ENCODE measurements at regions not wholly inside any gene's neighbourhood (a gene's known extent, or its start where the extent isn't known, plus 50 kb on each side); places are given as distances from the start of the nearest gene placed in this dataset.
"Not testable (repeated sequence)": the region's sequence is repeated elsewhere in the genome, so short reads cannot be mapped to it uniquely, and the experiment has no call there.

DNA sequence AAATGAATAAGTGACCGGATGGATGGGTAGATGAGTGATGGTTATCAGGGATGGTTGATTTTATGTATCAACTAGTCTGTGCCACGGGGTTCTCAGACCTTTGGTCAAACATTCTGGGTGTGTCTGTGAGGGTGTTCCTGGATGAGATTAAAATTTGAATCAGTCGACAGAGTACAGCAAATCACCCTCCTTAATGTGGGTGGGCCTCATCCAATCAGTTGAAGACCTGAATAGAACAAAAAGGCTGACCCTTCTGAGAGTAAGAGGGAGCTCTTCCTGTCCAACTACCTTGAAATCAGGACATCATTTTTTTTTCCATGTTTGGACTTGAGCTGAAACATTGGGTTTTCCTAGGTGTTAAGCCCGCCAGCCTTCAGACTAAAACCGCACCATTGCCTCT is 136.4 kb upstream of the ATXN1 start:
- H3K4me1 ChIP-seq: peaks cover 0 to 20% (median 0%) of the 10 kb centered on the region in 10 experiments; a peak in 7 of 20 replicates
- H3K4me3 ChIP-seq: no peak overlapping the region
- no peak overlapping the region for H3K4me2 ChIP-seq
- no peaks in the 10 kb centered on the region for H3K36me3 ChIP-seq
- H3K9ac ChIP-seq: no peak overlapping the region
- H3K27ac ChIP-seq: no peak overlapping the region
- no peak for TF ChIP-seq Cebpa-rat (IDR thresholded peaks at IDR 0.05)
- no peaks in the 10 kb centered on the region for H3K27me3 ChIP-seq
- no peaks in the 10 kb centered on the region for H4K20me1 ChIP-seq
- peaks cover 5 to 12% (median 10%) of the 10 kb centered on the region in 11 experiments; a peak in 14 of 22 replicates for H3K9me3 ChIP-seq (replicated peaks in 1 of 11)

DNA sequence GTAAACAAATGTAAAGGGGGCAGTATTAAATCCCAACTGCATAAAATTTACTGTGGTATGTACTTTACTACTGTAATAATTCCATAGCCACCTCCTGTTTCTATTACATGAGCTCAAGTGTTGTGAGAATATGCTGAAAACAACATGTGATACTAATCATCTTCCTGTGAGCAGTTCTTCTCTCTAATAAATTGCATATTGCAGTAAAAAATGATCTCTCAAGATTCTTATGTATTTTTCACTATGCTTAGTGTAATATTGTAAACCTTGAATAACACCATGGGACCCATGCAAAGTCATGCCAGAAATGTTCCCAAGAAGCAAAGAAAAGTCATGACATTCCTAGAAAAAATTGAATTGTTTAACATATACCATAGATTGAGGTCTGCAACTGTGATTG is 133.0 kb upstream of the ATXN1 start:
- TF ChIP-seq Cebpa-rat (IDR thresholded peaks at IDR 0.05): no peak
- H3K4me1 ChIP-seq: no peaks in the 10 kb centered on the region
- no peaks in the 10 kb centered on the region for H4K20me1 ChIP-seq
- H3K36me3 ChIP-seq: no peaks in the 10 kb centered on the region
- H3K27ac ChIP-seq: no peak overlapping the region
- H3K4me3 ChIP-seq: no peak overlapping the region
- no peak overlapping the region for H3K9ac ChIP-seq
- H3K27me3 ChIP-seq: no peaks in the 10 kb centered on the region
- H3K4me2 ChIP-seq: no peak overlapping the region
- H3K9me3 ChIP-seq (replicated peaks in 1 of 11): peaks cover 5 to 12% (median 10%) of the 10 kb centered on the region in 11 experiments; a peak in 14 of 22 replicates

DNA sequence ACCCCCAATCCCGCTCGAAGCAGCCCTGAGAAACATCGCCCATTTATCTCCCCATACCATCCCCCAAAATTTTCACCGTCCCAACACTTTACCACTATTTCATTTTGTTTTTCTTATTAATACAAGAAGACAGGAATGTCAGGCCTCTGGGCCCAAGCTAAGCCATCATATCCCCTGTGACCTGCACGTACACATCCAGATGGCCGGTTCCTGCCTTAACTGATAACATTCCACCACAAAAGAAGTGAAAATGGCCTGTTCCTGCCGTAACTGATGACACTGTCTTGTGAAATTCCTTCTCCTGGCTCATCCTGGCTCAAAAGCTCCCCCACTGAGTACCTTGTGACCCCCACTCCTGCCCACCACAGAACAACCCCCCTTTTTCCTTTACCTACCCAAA is 129.8 kb upstream of the ATXN1 start:
- H3K9ac ChIP-seq, H4K20me1 ChIP-seq, H3K4me3 ChIP-seq, H3K27ac ChIP-seq, H3K4me1 ChIP-seq, H3K4me2 ChIP-seq, H3K36me3 ChIP-seq, H3K27me3 ChIP-seq: not testable (repeated sequence)
- H3K9me3 ChIP-seq (replicated peaks in 1 of 11): peaks cover 5 to 12% (median 10%) of the 10 kb centered on the region in 11 experiments; a peak in 14 of 22 replicates

DNA sequence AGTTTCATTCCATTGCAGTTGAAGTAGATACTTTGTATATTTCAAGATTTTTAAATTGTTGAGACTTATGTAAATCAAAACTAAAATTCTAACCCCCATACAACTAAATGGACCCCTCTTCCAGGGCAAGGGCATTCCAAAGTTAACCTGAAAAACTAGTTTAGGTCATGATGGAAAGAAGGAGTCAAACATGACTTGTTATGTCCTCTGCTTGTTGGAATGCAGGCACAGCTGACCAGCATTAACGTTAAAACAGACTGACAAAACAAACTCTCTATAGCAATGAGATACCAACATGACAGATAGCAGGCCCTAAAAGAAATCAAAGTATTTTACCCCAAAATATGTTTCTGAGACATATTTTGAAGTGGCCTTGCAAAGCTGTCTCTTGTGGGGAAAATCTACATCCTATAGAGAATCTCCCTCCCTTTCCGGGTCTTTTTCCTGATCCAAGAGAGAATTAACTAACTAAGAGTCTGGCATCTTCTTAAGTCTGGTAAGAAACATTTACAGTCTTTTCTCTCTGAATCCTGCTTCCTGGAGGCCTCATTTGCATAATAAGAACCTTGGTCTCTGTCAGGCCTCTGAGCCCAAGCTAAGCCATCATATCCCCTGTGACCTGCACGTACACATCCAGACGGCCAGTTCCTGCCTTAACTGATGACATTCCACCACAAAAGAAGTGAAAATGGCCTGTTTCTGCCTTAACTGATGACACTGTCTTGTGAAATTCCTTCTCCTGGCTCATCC is 124.3 kb upstream of the ATXN1 start:
- Histone ChIP-seq H3K4me1 (no peaks in the 10 kb centered on the region), H3K4me3 (no peak overlapping the region), H3K9ac (no peak overlapping the region), H4K20me1 (no peaks in the 10 kb centered on the region), H3K27ac (no peak overlapping the region), H3K36me3 (no peaks in the 10 kb centered on the region), H3K4me2 (no peak overlapping the region), H3K9me3 (replicated peaks in 1 of 11) (no peaks in the 10 kb centered on the region), H3K27me3 (no peaks in the 10 kb centered on the region)
- TF ChIP-seq Cebpa-rat (IDR thresholded peaks at IDR 0.05): no peak

DNA sequence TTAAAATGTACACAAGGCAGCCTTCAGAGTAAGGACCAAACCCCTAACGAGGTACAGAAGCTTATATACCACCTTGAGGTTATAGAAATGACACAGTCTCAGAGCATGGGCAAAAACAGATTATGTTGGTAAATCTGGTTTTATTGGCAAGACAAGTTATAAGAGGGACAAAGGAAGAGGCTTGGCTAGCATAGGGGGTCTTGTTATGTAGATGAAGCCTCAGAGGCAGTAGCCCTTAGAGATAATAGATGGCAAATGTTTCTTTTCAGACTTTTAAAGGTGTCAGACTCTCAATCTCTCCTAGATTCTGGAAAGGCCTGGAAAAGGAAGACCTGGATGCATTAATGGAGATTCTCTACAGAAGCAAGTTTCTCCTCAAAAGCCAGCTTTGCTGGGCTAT is 123.3 kb upstream of the ATXN1 start:
- H3K4me2 ChIP-seq: no peak overlapping the region
- no peaks in the 10 kb centered on the region for H4K20me1 ChIP-seq
- no peak for TF ChIP-seq Cebpa-rat (IDR thresholded peaks at IDR 0.05)
- no peaks in the 10 kb centered on the region for H3K4me1 ChIP-seq
- H3K9me3 ChIP-seq (replicated peaks in 1 of 11): no peaks in the 10 kb centered on the region
- H3K9ac ChIP-seq: no peak overlapping the region
- H3K36me3 ChIP-seq: no peaks in the 10 kb centered on the region
- no peaks in the 10 kb centered on the region for H3K27me3 ChIP-seq
- no peak overlapping the region for H3K4me3 ChIP-seq
- H3K27ac ChIP-seq: no peak overlapping the region

DNA sequence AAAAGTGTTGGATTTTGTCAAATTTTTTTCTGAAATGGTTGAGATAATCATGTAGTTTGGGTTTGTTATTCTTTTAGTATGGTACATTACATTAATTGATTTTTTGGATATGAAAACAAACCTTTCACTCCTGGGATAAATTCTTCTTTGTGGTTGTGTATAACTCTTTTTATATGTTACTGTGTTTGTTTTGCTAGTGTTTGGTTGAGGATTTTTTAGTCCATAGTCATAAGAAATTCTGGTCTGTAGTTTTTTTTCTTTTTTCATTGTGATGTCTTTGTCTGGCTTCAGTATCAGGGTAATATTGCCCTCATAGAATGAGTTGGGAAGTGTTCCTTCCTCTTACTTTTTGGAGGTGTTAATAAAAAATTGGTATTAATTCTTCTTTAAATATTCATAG is 122.2 kb upstream of the ATXN1 start:
- no peak for TF ChIP-seq Cebpa-rat (IDR thresholded peaks at IDR 0.05)
- Histone ChIP-seq H3K27ac (no peak overlapping the region), H3K9ac (no peak overlapping the region), H3K4me3 (no peak overlapping the region), H3K36me3 (no peaks in the 10 kb centered on the region), H3K9me3 (replicated peaks in 1 of 11) (peaks cover 0 to 7% (median 1%) of the 10 kb centered on the region in 11 experiments; a peak in 5 of 22 replicates), H3K4me1 (no peaks in the 10 kb centered on the region), H3K4me2 (no peak overlapping the region), H3K27me3 (no peaks in the 10 kb centered on the region), H4K20me1 (no peaks in the 10 kb centered on the region)

DNA sequence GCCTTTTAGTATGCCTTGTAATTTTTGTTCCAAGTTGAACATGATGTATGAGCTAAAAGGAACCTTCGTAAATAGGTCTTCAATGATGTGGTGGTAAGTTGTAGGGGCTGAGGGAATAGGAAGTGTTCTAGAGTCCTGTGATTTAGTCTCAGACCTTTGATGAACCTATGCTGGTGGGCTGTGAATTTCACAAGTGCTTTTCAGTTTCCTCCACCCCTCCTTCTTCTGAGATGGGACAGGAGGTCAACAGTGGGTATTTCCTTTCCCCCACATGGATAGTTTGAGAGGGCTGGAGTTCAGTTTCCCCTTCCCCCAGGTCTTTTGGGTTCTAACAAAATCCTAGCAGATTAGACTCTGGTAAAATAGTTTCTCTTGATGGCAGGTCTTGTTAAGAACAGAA is 121.0 kb upstream of the ATXN1 start:
- no peak overlapping the region for H3K9ac ChIP-seq
- peaks cover 0 to 19% (median 7%) of the 10 kb centered on the region in 11 experiments; a peak in 9 of 22 replicates for H3K9me3 ChIP-seq (replicated peaks in 1 of 11)
- no peaks in the 10 kb centered on the region for H3K4me1 ChIP-seq
- H3K36me3 ChIP-seq: no peaks in the 10 kb centered on the region
- H3K27ac ChIP-seq: no peak overlapping the region
- H3K27me3 ChIP-seq: no peaks in the 10 kb centered on the region
- H4K20me1 ChIP-seq: no peaks in the 10 kb centered on the region
- H3K4me2 ChIP-seq: no peak overlapping the region
- no peak overlapping the region for H3K4me3 ChIP-seq
- TF ChIP-seq Cebpa-rat (IDR thresholded peaks at IDR 0.05): no peak

DNA sequence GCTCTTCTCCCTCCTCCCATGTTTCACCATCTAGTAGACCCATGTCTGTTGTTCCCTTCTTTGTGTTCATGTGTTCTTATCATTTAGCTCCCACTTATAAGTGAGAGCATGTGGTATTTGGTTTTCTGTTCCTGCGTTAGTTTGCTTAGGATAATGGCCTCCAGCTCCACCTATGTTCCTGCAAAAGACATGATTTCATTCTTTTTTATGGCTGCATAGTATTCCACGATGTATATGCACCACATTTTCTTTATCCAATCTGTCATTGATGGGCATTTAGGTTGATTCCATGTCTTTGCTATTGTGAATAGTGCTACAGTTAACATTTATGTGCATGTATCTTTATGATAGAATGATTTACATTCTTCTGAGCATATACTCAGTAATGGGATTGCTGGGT is 115.6 kb upstream of the ATXN1 start:
- H3K9ac ChIP-seq, H3K4me3 ChIP-seq, H3K4me2 ChIP-seq, H3K4me1 ChIP-seq, H3K27ac ChIP-seq, H4K20me1 ChIP-seq, H3K36me3 ChIP-seq, H3K27me3 ChIP-seq: not testable (repeated sequence)
- peaks cover 0 to 25% (median 7%) of the 10 kb centered on the region in 11 experiments; a peak in 9 of 22 replicates for H3K9me3 ChIP-seq (replicated peaks in 1 of 11)

DNA sequence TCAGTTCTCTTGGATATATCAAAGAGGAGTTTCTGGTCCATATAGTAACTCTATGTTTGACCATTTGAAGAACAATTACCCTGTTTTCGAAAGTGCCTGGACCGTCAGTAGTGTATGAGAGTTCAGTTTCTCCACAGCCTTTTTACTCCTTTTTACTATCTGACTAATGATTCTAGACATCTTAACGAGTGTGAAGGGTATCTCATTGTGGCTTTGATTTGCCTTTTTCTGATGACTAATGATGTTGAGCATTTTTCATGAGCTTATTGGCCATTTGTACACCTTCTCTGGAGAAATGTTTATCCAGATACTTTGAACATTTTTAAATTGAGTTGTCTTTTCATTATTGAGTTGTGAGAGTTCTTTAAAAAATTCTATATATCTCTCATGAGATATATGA is 114.9 kb upstream of the ATXN1 start:
- Histone ChIP-seq H3K27me3 (no peaks in the 10 kb centered on the region), H3K9me3 (replicated peaks in 1 of 11) (peaks cover 0 to 25% (median 7%) of the 10 kb centered on the region in 11 experiments; a peak in 9 of 22 replicates), H3K4me2 (no peak overlapping the region), H3K9ac (no peak overlapping the region), H3K4me1 (no peaks in the 10 kb centered on the region), H4K20me1 (no peaks in the 10 kb centered on the region), H3K36me3 (no peaks in the 10 kb centered on the region), H3K4me3 (no peak overlapping the region), H3K27ac (no peak overlapping the region)
- no peak for TF ChIP-seq Cebpa-rat (IDR thresholded peaks at IDR 0.05)

DNA sequence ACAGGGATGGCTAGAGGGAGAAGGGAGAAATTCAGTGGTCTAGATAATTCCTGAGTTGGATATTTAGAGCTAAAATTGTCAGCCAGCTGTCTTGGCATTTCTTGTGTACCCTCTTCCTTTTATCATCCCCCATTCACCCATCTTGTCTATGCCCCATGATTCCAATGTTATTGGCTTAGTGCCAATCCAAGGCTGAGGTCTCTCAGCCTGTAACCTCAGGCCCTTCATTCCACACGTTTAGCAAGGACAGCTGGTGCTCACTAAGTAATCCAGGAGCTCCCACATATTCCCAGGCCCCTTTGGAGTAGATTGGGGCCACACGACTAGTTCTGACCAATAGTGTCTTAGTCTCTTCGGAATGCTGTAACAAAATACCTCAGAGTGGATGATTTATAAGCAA is 112.4 kb upstream of the ATXN1 start:
- Histone ChIP-seq H3K4me3 (no peak overlapping the region), H3K27me3 (no peaks in the 10 kb centered on the region)

More for the DNA sequence above, 112.4 kb upstream of the ATXN1 start:
- H3K27ac ChIP-seq: no peak overlapping the region
- H3K4me1 ChIP-seq: no peaks in the 10 kb centered on the region
- H3K9me3 ChIP-seq (replicated peaks in 1 of 11): peaks cover 0 to 21% (median 7%) of the 10 kb centered on the region in 11 experiments; a peak in 9 of 22 replicates
- H3K36me3 ChIP-seq: no peaks in the 10 kb centered on the region
- no peak for TF ChIP-seq Cebpa-rat (IDR thresholded peaks at IDR 0.05)
- no peak overlapping the region for H3K9ac ChIP-seq
- no peak overlapping the region for H3K4me2 ChIP-seq
- H4K20me1 ChIP-seq: no peaks in the 10 kb centered on the region

Data from BLaER1 treated with 17β-estradiol and CSF1 and Interleukin-3, amounts not matched to agents 10 nM and 100 nM (cell line).